ENCODE measurements at regions not wholly inside any gene's neighbourhood (a gene's known extent, or its start where the extent isn't known, plus 50 kb on each side); places are given as distances from the start of the nearest gene placed in this dataset.
"Not testable (repeated sequence)": the region's sequence is repeated elsewhere in the genome, so short reads cannot be mapped to it uniquely, and the experiment has no call there.

- no peak for DNase-seq
Measured at GRCh38 chr18:47727409-47727808, 203.1 kb downstream of the SMAD2 start.

- DNase-seq = no peak
Measured at GRCh38 chr18:47726550-47726949, 203.9 kb downstream of the SMAD2 start.

- DNase-seq = no peak
Measured at GRCh38 chr18:47725656-47726055, 204.8 kb downstream of the SMAD2 start.

GRCh38 chr18:47724186-47724975 is 206.1 kb downstream of the SMAD2 start:
- no peak for DNase-seq

GRCh38 chr18:47721876-47722275 is 208.6 kb downstream of the SMAD2 start:
- no peak for DNase-seq

GRCh38 chr18:47720741-47721140 is 209.7 kb downstream of the SMAD2 start:
- DNase-seq = no peak

GRCh38 chr18:47719096-47719780 is 211.2 kb downstream of the SMAD2 start:
- DNase-seq = no peak

- DNase-seq = no peak
Measured at GRCh38 chr18:47718646-47719045, 211.8 kb downstream of the SMAD2 start.

GRCh38 chr18:47717257-47717656 is 213.2 kb downstream of the SMAD2 start:
- no peak for DNase-seq

GRCh38 chr18:47716632-47717185 is 213.8 kb downstream of the SMAD2 start:
- no peak for DNase-seq

- DNase-seq = no peak
Measured at GRCh38 chr18:47710451-47710850, 220.0 kb downstream of the SMAD2 start.

- DNase-seq = no peak
Measured at GRCh38 chr18:47709556-47709955, 220.9 kb downstream of the SMAD2 start.

GRCh38 chr18:47708206-47708605 is 222.3 kb downstream of the SMAD2 start:
- no peak for DNase-seq

GRCh38 chr18:47701134-47701533 is 229.3 kb downstream of the SMAD2 start:
- no peak for DNase-seq

GRCh38 chr18:47696870-47697269 is 233.6 kb downstream of the SMAD2 start:
- no peak for DNase-seq

GRCh38 chr18:47691611-47692010 is 238.8 kb downstream of the SMAD2 start:
- no peak for DNase-seq

- DNase-seq = not testable (repeated sequence)
Measured at GRCh38 chr18:47690778-47691177, 239.7 kb downstream of the SMAD2 start.

GRCh38 chr18:47689371-47689770 is 241.1 kb downstream of the SMAD2 start:
- no peak for DNase-seq

GRCh38 chr18:47686806-47687205 is 243.7 kb downstream of the SMAD2 start:
- no peak for DNase-seq

- no peak for DNase-seq
Measured at GRCh38 chr18:47683774-47684173, 246.7 kb downstream of the SMAD2 start.

- DNase-seq = no peak
Measured at GRCh38 chr18:47682876-47683275, 247.6 kb downstream of the SMAD2 start.

- no peak for DNase-seq
Measured at GRCh38 chr18:47680488-47680887, 250.0 kb downstream of the SMAD2 start.

- DNase-seq = no peak
Measured at GRCh38 chr18:47679864-47680263, 250.6 kb downstream of the SMAD2 start.

- DNase-seq = no peak
Measured at GRCh38 chr18:47677952-47678351, 252.5 kb downstream of the SMAD2 start.
